ENCODE measurements at regions not wholly inside any gene's neighbourhood (a gene's known extent, or its start where the extent isn't known, plus 50 kb on each side); places are given as distances from the start of the nearest gene placed in this dataset.

- Mint-ChIP-seq H3K27me3 (peaks cover 21% of the 10 kb centered on the region), H3K4me3 (no peak overlapping the region), H3K9me3 (no peaks in the 10 kb centered on the region), H3K36me3 (no peaks in the 10 kb centered on the region), H3K27ac (no peak overlapping the region), H3K4me1 (no peaks in the 10 kb centered on the region)
- CTCF ChIA-PET: interaction anchor here (1.1 to 1.2 kb wide), 2 partner anchors 9 kb away, joined by 3 read pairs; no protein-coding TSS in a partner anchor
- no peak for DNase-seq
Observed at GRCh38 chr14:54166049-54166950, 209.7 kb upstream of the BMP4 start.

GRCh38 chr14:54168489-54168888 is 211.9 kb upstream of the BMP4 start:
- H3K4me1 Mint-ChIP-seq: peaks cover 8% of the 10 kb centered on the region
- peaks cover 13% of the 10 kb centered on the region for H3K27me3 Mint-ChIP-seq
- DNase-seq: no peak
- H3K9me3 Mint-ChIP-seq: no peaks in the 10 kb centered on the region
- H3K27ac Mint-ChIP-seq: no peak overlapping the region
- no peak overlapping the region for H3K4me3 Mint-ChIP-seq
- CTCF ChIA-PET: no interaction called here
- no peaks in the 10 kb centered on the region for H3K36me3 Mint-ChIP-seq

- no peak overlapping the region for H3K4me3 Mint-ChIP-seq
- peaks cover 20% of the 10 kb centered on the region for H3K27me3 Mint-ChIP-seq
- no peak overlapping the region for H3K27ac Mint-ChIP-seq
- H3K4me1 Mint-ChIP-seq: peaks cover 8% of the 10 kb centered on the region
- CTCF ChIA-PET: no interaction called here
- no peaks in the 10 kb centered on the region for H3K9me3 Mint-ChIP-seq
- H3K36me3 Mint-ChIP-seq: no peaks in the 10 kb centered on the region
- DNase-seq: no peak
Observed at GRCh38 chr14:54169254-54169924, 212.8 kb upstream of the BMP4 start.

- Mint-ChIP-seq H3K9me3 (no peaks in the 10 kb centered on the region), H3K27ac (no peak overlapping the region), H3K27me3 (peaks cover 21% of the 10 kb centered on the region), H3K36me3 (no peaks in the 10 kb centered on the region), H3K4me1 (peaks cover 8% of the 10 kb centered on the region), H3K4me3 (no peak overlapping the region)
- no peak for DNase-seq
- CTCF ChIA-PET: no interaction called here
Observed at GRCh38 chr14:54170301-54170700, 213.7 kb upstream of the BMP4 start.

- Mint-ChIP-seq H3K4me3 (no peak overlapping the region), H3K27ac (no peak overlapping the region), H3K4me1 (peaks cover 8% of the 10 kb centered on the region), H3K27me3 (peaks cover 23% of the 10 kb centered on the region), H3K9me3 (no peaks in the 10 kb centered on the region), H3K36me3 (no peaks in the 10 kb centered on the region)
- DNase-seq: no peak
- CTCF ChIA-PET: interaction anchor here (1.6 kb wide), 1 partner anchor 11 kb away, joined by 5 read pairs; no protein-coding TSS in a partner anchor
Observed at GRCh38 chr14:54172114-54172513, 215.5 kb upstream of the BMP4 start.

GRCh38 chr14:54172562-54172961 is 215.9 kb upstream of the BMP4 start:
- H3K9me3 Mint-ChIP-seq: no peaks in the 10 kb centered on the region
- no peak for DNase-seq
- H3K4me1 Mint-ChIP-seq: peaks cover 8% of the 10 kb centered on the region
- CTCF ChIA-PET: interaction anchor here (1.6 kb wide), 1 partner anchor 11 kb away, joined by 5 read pairs; no protein-coding TSS in a partner anchor
- peaks cover 23% of the 10 kb centered on the region for H3K27me3 Mint-ChIP-seq
- H3K27ac Mint-ChIP-seq: no peak overlapping the region
- no peak overlapping the region for H3K4me3 Mint-ChIP-seq
- no peaks in the 10 kb centered on the region for H3K36me3 Mint-ChIP-seq

- CTCF ChIA-PET: interaction anchor here (1.2 to 3.4 kb wide), 4 partner anchors 11 to 635 kb away, joined by 4 to 12 read pairs (median 8); no protein-coding TSS in a partner anchor
- Mint-ChIP-seq H3K4me1 (peaks cover 8% of the 10 kb centered on the region), H3K27ac (no peak overlapping the region), H3K27me3 (peaks cover 30% of the 10 kb centered on the region), H3K36me3 (no peaks in the 10 kb centered on the region), H3K9me3 (no peaks in the 10 kb centered on the region), H3K4me3 (no peak overlapping the region)
- no peak for DNase-seq
Observed at GRCh38 chr14:54173802-54174201, 217.2 kb upstream of the BMP4 start.

GRCh38 chr14:54174457-54174856 is 217.8 kb upstream of the BMP4 start:
- Mint-ChIP-seq H3K27ac (no peak overlapping the region), H3K27me3 (peaks cover 30% of the 10 kb centered on the region), H3K36me3 (no peaks in the 10 kb centered on the region), H3K4me1 (peaks cover 8% of the 10 kb centered on the region), H3K4me3 (no peak overlapping the region), H3K9me3 (no peaks in the 10 kb centered on the region)
- no peak for DNase-seq
- CTCF ChIA-PET: interaction anchor here (1.2 to 3.4 kb wide), 5 partner anchors 12 to 245 kb away, joined by 4 to 12 read pairs (median 9); no protein-coding TSS in a partner anchor

- H3K4me3 Mint-ChIP-seq: no peak overlapping the region
- peaks cover 27% of the 10 kb centered on the region for H3K27me3 Mint-ChIP-seq
- no peak overlapping the region for H3K27ac Mint-ChIP-seq
- DNase-seq: peak; percentile 61
- CTCF ChIA-PET: interaction anchor here (0.6 to 3.4 kb wide), 9 partner anchors 8 to 1755 kb away, joined by 3 to 12 read pairs (median 3); no protein-coding TSS in a partner anchor
- H3K36me3 Mint-ChIP-seq: no peaks in the 10 kb centered on the region
- no peaks in the 10 kb centered on the region for H3K9me3 Mint-ChIP-seq
- peaks cover 8% of the 10 kb centered on the region for H3K4me1 Mint-ChIP-seq
Observed at GRCh38 chr14:54175298-54175942, 218.8 kb upstream of the BMP4 start.

GRCh38 chr14:54177019-54177418 is 219.8 kb upstream of the CDKN3 start:
- CTCF ChIA-PET: interaction anchor here (0.9 kb wide), 1 partner anchor 17 kb away, joined by 3 read pairs; no protein-coding TSS in a partner anchor

GRCh38 chr14:54177641-54178621 is 218.9 kb upstream of the CDKN3 start:
- no peak for DNase-seq
- H3K27ac Mint-ChIP-seq: no peak overlapping the region
- no peaks in the 10 kb centered on the region for H3K9me3 Mint-ChIP-seq
- H3K4me1 Mint-ChIP-seq: no peaks in the 10 kb centered on the region
- peaks cover 33% of the 10 kb centered on the region for H3K27me3 Mint-ChIP-seq
- CTCF ChIA-PET: no interaction called here
- no peak overlapping the region for H3K4me3 Mint-ChIP-seq
- no peaks in the 10 kb centered on the region for H3K36me3 Mint-ChIP-seq

More at GRCh38 chr14:54177019-54177418, 219.8 kb upstream of the CDKN3 start:
- H3K9me3 Mint-ChIP-seq: no peaks in the 10 kb centered on the region
- H3K36me3 Mint-ChIP-seq: no peaks in the 10 kb centered on the region
- H3K4me1 Mint-ChIP-seq: peaks cover 3% of the 10 kb centered on the region
- no peak overlapping the region for H3K27ac Mint-ChIP-seq
- no peak overlapping the region for H3K4me3 Mint-ChIP-seq
- H3K27me3 Mint-ChIP-seq: peaks cover 27% of the 10 kb centered on the region
- no peak for DNase-seq

- CTCF ChIA-PET: no interaction called here
- DNase-seq: no peak
- no peaks in the 10 kb centered on the region for H3K36me3 Mint-ChIP-seq
- H3K4me3 Mint-ChIP-seq: no peak overlapping the region
- H3K27ac Mint-ChIP-seq: no peak overlapping the region
- no peaks in the 10 kb centered on the region for H3K4me1 Mint-ChIP-seq
- no peaks in the 10 kb centered on the region for H3K9me3 Mint-ChIP-seq
- H3K27me3 Mint-ChIP-seq: peaks cover 21% of the 10 kb centered on the region
Observed at GRCh38 chr14:54182419-54183045, 214.3 kb upstream of the CDKN3 start.

All from activated naive CD4-positive, alpha-beta T cell treated with anti-CD3 and anti-CD28 coated beads, Interleukin-2, amount 10 ng/mL, durations not matched to agents 7 days and 5 days (primary cell).